ENCODE measurements at regions not wholly inside any gene's neighbourhood (a gene's known extent, or its start where the extent isn't known, plus 50 kb on each side); places are given as distances from the start of the nearest gene placed in this dataset.

- TF ChIP-seq, protein P1, sequence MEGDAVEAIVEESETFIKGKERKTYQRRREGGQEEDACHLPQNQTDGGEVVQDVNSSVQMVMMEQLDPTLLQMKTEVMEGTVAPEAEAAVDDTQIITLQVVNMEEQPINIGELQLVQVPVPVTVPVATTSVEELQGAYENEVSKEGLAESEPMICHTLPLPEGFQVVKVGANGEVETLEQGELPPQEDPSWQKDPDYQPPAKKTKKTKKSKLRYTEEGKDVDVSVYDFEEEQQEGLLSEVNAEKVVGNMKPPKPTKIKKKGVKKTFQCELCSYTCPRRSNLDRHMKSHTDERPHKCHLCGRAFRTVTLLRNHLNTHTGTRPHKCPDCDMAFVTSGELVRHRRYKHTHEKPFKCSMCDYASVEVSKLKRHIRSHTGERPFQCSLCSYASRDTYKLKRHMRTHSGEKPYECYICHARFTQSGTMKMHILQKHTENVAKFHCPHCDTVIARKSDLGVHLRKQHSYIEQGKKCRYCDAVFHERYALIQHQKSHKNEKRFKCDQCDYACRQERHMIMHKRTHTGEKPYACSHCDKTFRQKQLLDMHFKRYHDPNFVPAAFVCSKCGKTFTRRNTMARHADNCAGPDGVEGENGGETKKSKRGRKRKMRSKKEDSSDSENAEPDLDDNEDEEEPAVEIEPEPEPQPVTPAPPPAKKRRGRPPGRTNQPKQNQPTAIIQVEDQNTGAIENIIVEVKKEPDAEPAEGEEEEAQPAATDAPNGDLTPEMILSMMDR (IDR thresholded peaks at IDR 0.05; ENCODE audit: insufficient read depth, low read depth, low read length), result no peak
- TF ChIP-seq EZH2 (IDR thresholded peaks at IDR 0.05; ENCODE audit: insufficient read depth, low read length), result no peak
These were observed 235.2 kb downstream of the SOX4 start for GRCh38 chr6:21828704-21829103.
